HFFc6 (cell line): ENCODE measurements at regions not wholly inside any gene's neighbourhood (a gene's known extent, or its start where the extent isn't known, plus 50 kb on each side); places are given as distances from the start of the nearest gene placed in this dataset.

Experiments used
- DNase-seq: peaks from one replicate; pipeline ENCODE4 v3.0.0-alpha.2; 2018
- H3K27ac Mint-ChIP-seq: 2 replicates; pipeline ENCODE4 v1.8.0; 2020; ENCODE audit warnings: mild to moderate bottlenecking, mixed read lengths
- H3K27me3 Mint-ChIP-seq: 2 replicates; pipeline ENCODE4 v1.8.0; 2021; ENCODE audit warnings: mild to moderate bottlenecking, moderate library complexity, mixed read lengths; ENCODE audit not compliant: insufficient read depth
- H3K36me3 Mint-ChIP-seq: 2 replicates; pipeline ENCODE4 v1.8.0; 2021; ENCODE audit warnings: low read depth, mixed read lengths
- H3K4me1 Mint-ChIP-seq: 2 replicates; pipeline ENCODE4 v1.8.0; 2020; ENCODE audit warnings: low read depth, mixed read lengths
- H3K4me3 Mint-ChIP-seq: 2 replicates; pipeline ENCODE4 v1.8.0; 2020; ENCODE audit warnings: mild to moderate bottlenecking, moderate library complexity, mixed read lengths
- H3K9me3 Mint-ChIP-seq: 2 replicates; pipeline ENCODE4 v1.8.0; 2020; ENCODE audit warnings: mild to moderate bottlenecking, mixed read lengths
- TF ChIP-seq, protein P1 (sequence below): fragments of 200-600 bp; sonication (generic); IDR thresholded peaks from 2 replicates; pipeline ENCODE4 v1.5.0; 2021; ENCODE audit warnings: antibody characterized with exemption, mild to moderate bottlenecking

DNA sequence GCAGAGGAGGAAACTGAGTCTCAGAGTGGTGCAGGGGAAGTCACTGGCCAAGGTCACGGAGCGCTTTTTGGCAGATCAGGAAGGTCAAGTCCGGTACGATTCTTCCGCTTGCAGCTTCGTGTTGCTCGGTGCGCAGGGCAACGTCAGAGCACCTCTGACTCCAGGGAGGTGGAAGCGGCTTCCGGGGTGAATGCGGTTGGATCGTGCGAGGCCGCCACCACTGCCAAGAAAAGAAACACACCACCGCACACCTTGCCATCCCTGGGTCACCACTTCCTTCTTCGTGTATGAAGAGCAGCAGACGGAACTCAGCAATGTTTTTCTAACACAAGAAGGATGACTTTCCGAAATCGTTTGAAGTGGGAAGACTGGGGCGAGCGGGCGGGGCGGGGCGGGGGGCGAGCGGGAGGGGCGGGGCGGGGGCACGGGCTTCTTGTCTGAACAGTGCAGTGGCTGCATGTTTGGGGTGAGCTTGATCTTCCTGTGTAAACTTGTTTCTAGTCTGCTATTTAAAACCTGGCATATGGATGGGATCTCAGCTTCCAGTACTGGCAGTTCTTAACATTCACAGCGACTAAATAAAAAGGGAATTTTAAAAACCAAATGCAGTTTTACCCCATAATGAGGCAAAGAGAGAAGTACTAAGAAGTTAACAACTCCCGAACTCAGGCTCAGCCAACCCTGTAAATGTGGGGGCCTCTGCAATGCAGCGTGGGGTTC, 300.0 kb downstream of the RRAGC start:
- Mint-ChIP-seq H3K36me3 (no peaks in the 10 kb centered on the region), H3K27me3 (peaks cover 5% of the 10 kb centered on the region), H3K27ac (no peak overlapping the region), H3K4me1 (no peaks in the 10 kb centered on the region), H3K4me3 (no peak overlapping the region; the same call in 1 of the 2 replicates), H3K9me3 (no peaks in the 10 kb centered on the region)
- TF ChIP-seq, protein P1, sequence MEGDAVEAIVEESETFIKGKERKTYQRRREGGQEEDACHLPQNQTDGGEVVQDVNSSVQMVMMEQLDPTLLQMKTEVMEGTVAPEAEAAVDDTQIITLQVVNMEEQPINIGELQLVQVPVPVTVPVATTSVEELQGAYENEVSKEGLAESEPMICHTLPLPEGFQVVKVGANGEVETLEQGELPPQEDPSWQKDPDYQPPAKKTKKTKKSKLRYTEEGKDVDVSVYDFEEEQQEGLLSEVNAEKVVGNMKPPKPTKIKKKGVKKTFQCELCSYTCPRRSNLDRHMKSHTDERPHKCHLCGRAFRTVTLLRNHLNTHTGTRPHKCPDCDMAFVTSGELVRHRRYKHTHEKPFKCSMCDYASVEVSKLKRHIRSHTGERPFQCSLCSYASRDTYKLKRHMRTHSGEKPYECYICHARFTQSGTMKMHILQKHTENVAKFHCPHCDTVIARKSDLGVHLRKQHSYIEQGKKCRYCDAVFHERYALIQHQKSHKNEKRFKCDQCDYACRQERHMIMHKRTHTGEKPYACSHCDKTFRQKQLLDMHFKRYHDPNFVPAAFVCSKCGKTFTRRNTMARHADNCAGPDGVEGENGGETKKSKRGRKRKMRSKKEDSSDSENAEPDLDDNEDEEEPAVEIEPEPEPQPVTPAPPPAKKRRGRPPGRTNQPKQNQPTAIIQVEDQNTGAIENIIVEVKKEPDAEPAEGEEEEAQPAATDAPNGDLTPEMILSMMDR: no peak
- no peak for DNase-seq

DNA sequence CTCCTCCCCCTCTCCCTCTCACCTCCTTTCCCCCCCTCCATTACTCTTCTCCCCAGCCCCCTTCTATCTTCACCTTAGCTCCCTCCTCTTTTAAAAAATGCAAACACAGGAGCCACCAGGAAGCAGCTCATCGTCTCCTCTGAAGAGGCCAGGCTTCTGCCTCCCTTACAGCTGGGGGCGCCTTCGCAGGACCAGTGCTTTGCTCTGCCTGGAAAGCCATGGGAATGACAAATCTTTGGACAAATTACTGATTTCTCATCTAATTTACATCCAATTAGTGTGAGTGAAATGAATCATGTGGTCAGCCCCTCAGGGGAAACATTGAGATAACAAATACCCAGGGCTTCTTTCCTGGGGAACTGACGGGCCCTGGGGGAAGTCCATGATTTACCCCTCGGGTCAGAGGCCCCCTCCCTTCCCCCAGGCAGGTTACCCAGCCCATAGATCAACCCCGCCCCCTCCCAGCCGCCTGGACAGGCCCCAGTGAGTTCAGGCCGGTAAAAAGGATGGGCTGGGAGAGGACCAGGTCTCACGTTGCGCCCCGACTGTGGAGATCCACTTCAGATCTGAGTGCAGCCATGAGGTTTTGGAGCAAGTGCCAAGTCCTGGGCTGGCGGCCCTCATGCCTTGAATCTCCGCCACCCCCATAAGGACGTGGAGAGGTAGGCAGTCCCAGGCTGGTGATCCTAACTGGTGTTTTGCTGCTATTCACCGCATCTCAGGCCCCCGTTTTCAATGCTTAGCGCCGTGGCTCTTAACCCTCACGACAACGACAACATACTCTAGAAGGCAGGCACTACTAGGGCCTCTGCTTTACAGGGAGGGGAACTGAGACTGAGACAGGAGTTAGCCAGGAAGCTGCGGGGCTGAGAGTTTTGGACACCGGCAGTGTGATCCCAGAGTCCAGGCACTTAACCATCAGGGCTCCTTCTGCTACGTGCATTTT, 300.8 kb downstream of the RRAGC start:
- no peaks in the 10 kb centered on the region for H3K36me3 Mint-ChIP-seq
- no peaks in the 10 kb centered on the region for H3K9me3 Mint-ChIP-seq
- peaks cover 5% of the 10 kb centered on the region for H3K27me3 Mint-ChIP-seq
- TF ChIP-seq, protein P1: no peak
- DNase-seq: no peak
- no peak overlapping the region for H3K27ac Mint-ChIP-seq
- no peaks in the 10 kb centered on the region for H3K4me1 Mint-ChIP-seq
- H3K4me3 Mint-ChIP-seq: no peak overlapping the region; the same call in 1 of the 2 replicates

DNA sequence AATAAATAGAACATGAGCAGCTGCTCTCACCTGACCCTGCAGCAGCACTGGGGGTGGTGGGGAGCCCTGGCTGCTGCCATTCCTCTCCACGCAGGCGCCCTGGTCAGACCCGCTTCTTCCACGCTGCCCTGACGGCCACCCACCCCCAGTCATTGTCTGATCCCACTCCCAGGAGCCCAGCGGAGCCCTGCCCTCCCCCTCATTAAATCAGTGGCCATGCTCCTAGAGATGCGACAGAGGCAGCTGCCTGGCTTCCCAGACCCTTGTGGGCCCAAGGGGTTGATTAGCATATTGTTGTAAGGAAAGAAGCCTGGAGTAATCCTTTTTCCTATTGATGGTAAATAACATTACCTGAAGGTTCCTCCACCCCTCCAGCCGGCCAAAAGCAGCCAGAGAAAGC, 301.5 kb downstream of the RRAGC start:
- H3K27me3 Mint-ChIP-seq: peaks cover 5% of the 10 kb centered on the region

DNA sequence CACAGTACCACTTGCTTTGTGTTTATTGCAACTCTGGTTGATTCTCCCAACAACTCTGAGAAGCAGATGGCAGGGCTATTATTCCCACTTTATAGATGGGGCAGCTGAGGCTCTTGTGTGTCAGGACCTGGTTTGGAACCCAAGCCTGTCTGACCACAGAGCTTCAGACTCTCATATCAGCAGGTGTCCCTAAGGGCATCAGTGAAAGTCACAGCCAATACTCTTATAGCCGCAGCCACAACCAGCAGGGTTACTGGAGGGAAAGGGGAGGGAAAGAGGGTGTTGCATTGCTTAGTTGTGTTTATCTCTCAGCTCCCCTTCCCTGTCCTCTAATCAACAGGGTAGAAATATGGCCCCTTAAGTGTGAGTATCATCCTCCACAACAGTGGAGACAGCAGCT, 304.0 kb downstream of the RRAGC start:
- DNase-seq: no peak
- Mint-ChIP-seq H3K27ac (no peak overlapping the region), H3K27me3 (peaks cover 5% of the 10 kb centered on the region), H3K4me3 (no peak overlapping the region), H3K9me3 (no peaks in the 10 kb centered on the region; the same call in 1 of the 2 replicates), H3K4me1 (no peaks in the 10 kb centered on the region), H3K36me3 (no peaks in the 10 kb centered on the region)
- TF ChIP-seq, protein P1: no peak

More for the DNA sequence above, 301.5 kb downstream of the RRAGC start:
- H3K9me3 Mint-ChIP-seq: no peaks in the 10 kb centered on the region; the same call in 1 of the 2 replicates
- TF ChIP-seq, protein P1: no peak
- H3K27ac Mint-ChIP-seq: no peak overlapping the region
- H3K4me1 Mint-ChIP-seq: no peaks in the 10 kb centered on the region
- no peaks in the 10 kb centered on the region for H3K36me3 Mint-ChIP-seq
- no peak overlapping the region for H3K4me3 Mint-ChIP-seq
- DNase-seq: no peak

DNA sequence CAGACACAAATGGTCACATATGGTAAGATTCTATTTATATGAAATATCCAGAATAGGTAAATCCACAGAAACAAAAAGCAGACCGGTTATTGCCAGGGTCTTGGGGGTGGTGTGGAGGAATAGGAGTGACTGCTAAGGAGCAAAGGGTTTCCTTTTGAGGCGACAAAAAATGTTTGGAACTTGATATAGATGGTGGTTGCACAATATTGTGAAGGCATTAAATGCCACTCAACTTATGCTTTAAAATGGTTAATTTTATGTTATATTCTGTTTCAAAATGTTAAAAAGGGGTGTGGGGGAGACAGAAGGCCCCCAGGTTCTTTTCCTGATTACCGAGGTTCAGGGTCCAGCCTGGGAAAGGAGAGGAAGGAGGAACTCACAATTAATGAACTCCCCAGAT, 304.4 kb downstream of the RRAGC start:
- H3K36me3 Mint-ChIP-seq: no peaks in the 10 kb centered on the region
- no peaks in the 10 kb centered on the region for H3K4me1 Mint-ChIP-seq
- no peak overlapping the region for H3K27ac Mint-ChIP-seq
- no peak overlapping the region for H3K4me3 Mint-ChIP-seq
- TF ChIP-seq, protein P1: no peak
- no peaks in the 10 kb centered on the region; the same call in 1 of the 2 replicates for H3K9me3 Mint-ChIP-seq
- H3K27me3 Mint-ChIP-seq: peaks cover 6% of the 10 kb centered on the region
- no peak for DNase-seq
